Ureter (tissue), 1 donor: ENCODE measurements at regions not wholly inside any gene's neighbourhood (a gene's known extent, or its start where the extent isn't known, plus 50 kb on each side); places are given as distances from the start of the nearest gene placed in this dataset.
"Not testable (repeated sequence)": the region's sequence is repeated elsewhere in the genome, so short reads cannot be mapped to it uniquely, and the experiment has no call there.

Source experiments
- DNase-seq: peaks from one replicate; pipeline ENCODE4 v3.0.0-alpha.2; 2020; ENCODE audit warnings: low spot score
- donor health status: DM: yes; HTN: yes; CAD: no.

GRCh38 chr10:47711428-47711827, 52.0 kb downstream of the SYT15B start:
- DNase-seq: not testable (repeated sequence)

GRCh38 chr10:47710443-47710842, 52.9 kb downstream of the SYT15B start:
- not testable (repeated sequence) for DNase-seq

GRCh38 chr10:47705698-47706414, 57.5 kb downstream of the SYT15B start:
- peak; percentile 84 for DNase-seq

- not testable (repeated sequence) for DNase-seq
These were observed 62.1 kb downstream of the SYT15B start for GRCh38 chr10:47701285-47701684.

- DNase-seq: not testable (repeated sequence)
These were observed 63.5 kb downstream of the SYT15B start for GRCh38 chr10:47699854-47700253.

GRCh38 chr10:47696170-47696569, 67.2 kb downstream of the SYT15B start:
- DNase-seq: not testable (repeated sequence)

GRCh38 chr10:47695149-47695548, 68.2 kb downstream of the SYT15B start:
- DNase-seq: not testable (repeated sequence)

GRCh38 chr10:47690304-47690703, 73.1 kb downstream of the SYT15B start:
- DNase-seq: not testable (repeated sequence)

- DNase-seq: not testable (repeated sequence)
These were observed 79.4 kb downstream of the SYT15B start for GRCh38 chr10:47683826-47684475.

- DNase-seq: not testable (repeated sequence)
These were observed 81.8 kb downstream of the SYT15B start for GRCh38 chr10:47681638-47681990.

GRCh38 chr10:47680848-47681637, 82.3 kb downstream of the SYT15B start:
- not testable (repeated sequence) for DNase-seq

GRCh38 chr10:47676102-47676501, 87.3 kb downstream of the SYT15B start:
- not testable (repeated sequence) for DNase-seq

GRCh38 chr10:47675577-47675976, 87.8 kb downstream of the SYT15B start:
- DNase-seq: not testable (repeated sequence)

- DNase-seq: not testable (repeated sequence)
These were observed 90.3 kb downstream of the SYT15B start for GRCh38 chr10:47673128-47673527.

- DNase-seq: not testable (repeated sequence)
These were observed 92.5 kb downstream of the SYT15B start for GRCh38 chr10:47670857-47671256.

GRCh38 chr10:47661955-47662577, 101.3 kb downstream of the SYT15B start:
- DNase-seq: not testable (repeated sequence)

- DNase-seq: not testable (repeated sequence)
These were observed 106.7 kb downstream of the SYT15B start for GRCh38 chr10:47656732-47657131.

- not testable (repeated sequence) for DNase-seq
These were observed 109.2 kb downstream of the SYT15B start for GRCh38 chr10:47654161-47654560.

- not testable (repeated sequence) for DNase-seq
These were observed 114.8 kb downstream of the SYT15B start for GRCh38 chr10:47648594-47648993.

- DNase-seq: not testable (repeated sequence)
These were observed 115.8 kb downstream of the SYT15B start for GRCh38 chr10:47647523-47648101.

GRCh38 chr10:47646686-47647273, 116.6 kb downstream of the SYT15B start:
- peak; percentile 53 for DNase-seq
